Upper lobe of left lung (tissue), 6 donors: ENCODE measurements at regions not wholly inside any gene's neighbourhood (a gene's known extent, or its start where the extent isn't known, plus 50 kb on each side); places are given as distances from the start of the nearest gene placed in this dataset.
"Not testable (repeated sequence)": the region's sequence is repeated elsewhere in the genome, so short reads cannot be mapped to it uniquely, and the experiment has no call there.

Experiments
- ATAC-seq, 2 donors: fragments of 200-7000 bp; cut with Tn5 transposase; one replicate each; pipeline ENCODE4 v1.9.1; 2022; ENCODE audit warnings: mild to moderate bottlenecking in 2 of 2, moderate library complexity in 2 of 2; ENCODE audit not compliant: low FRiP score in 2 of 2
- DNase-seq, 2 donors: peaks; one replicate each; pipeline ENCODE4 v3.0.0-alpha.2; 2019 to 2020
- H3K27ac ChIP-seq, 4 donors: fragments of 200-600 bp; sonication (generic); one replicate each; pipeline ENCODE4 v1.5.1; 2016 to 2019
- H3K27me3 ChIP-seq, 4 donors: fragments of 200-600 bp; sonication (generic); one replicate each; pipeline ENCODE4 v1.5.1; 2017 to 2019
- H3K36me3 ChIP-seq, 4 donors: fragments of 200-600 bp; sonication (generic); one replicate each; pipeline ENCODE4 v1.5.1; 2016 to 2019
- H3K4me1 ChIP-seq, 4 donors: fragments of 200-600 bp; sonication (generic); one replicate each; pipeline ENCODE4 v1.5.1; 2018 to 2019
- H3K4me3 ChIP-seq, 4 donors: fragments of 200-600 bp; sonication (generic); one replicate each; pipeline ENCODE4 v1.5.1; 2017 to 2019; ENCODE audit warnings: mild to moderate bottlenecking in 2 of 4, moderate library complexity in 1 of 4
- H3K9me3 ChIP-seq, 4 donors: fragments of 200-600 bp; sonication (generic); one replicate each; pipeline ENCODE4 v1.5.1; 2018 to 2019
- CTCF ChIP-seq, 6 experiments: fragments of 450-650 bp in 4 of 6; fragments of 200-600 bp in 2 of 6; sonication (generic) in 2 of 6; IDR thresholded peaks; one replicate each; pipeline ENCODE4 v1.5.1; 2016 to 2019; ENCODE audit warnings: antibody characterized with exemption in 6 of 6
- EP300 ChIP-seq, 4 donors: sonication (generic); formaldehyde crosslinking; IDR thresholded peaks; one replicate each; pipeline ENCODE4 v1.5.1; 2017; ENCODE audit warnings: antibody characterized with exemption in 4 of 4, control low read depth in 2 of 4
- POLR2A ChIP-seq, 4 donors: fragments of 450-650 bp; IDR thresholded peaks; one replicate each; pipeline ENCODE4 v1.5.1; 2016 to 2017; ENCODE audit warnings: antibody characterized with exemption in 4 of 4, mild to moderate bottlenecking in 2 of 4
- POLR2AphosphoS5 ChIP-seq, 2 donors: sonication (generic); formaldehyde crosslinking; IDR thresholded peaks; one replicate each; pipeline ENCODE4 v1.5.1; 2017; ENCODE audit warnings: antibody characterized with exemption in 2 of 2
- WGBS, 2 donors: methylation state at CpG; one replicate each; pipeline ENCODE4 v1.1.5; 2017 to 2018; 5-methylcytosine and 5-hydroxymethylcytosine counted together
- donor health status: DM: no; HTN: no; CAD: no; lungs with moderate emphysema.
- donor health status: DM: no; HTN: yes; CAD: no; lungs with severe emphysema.

DNA sequence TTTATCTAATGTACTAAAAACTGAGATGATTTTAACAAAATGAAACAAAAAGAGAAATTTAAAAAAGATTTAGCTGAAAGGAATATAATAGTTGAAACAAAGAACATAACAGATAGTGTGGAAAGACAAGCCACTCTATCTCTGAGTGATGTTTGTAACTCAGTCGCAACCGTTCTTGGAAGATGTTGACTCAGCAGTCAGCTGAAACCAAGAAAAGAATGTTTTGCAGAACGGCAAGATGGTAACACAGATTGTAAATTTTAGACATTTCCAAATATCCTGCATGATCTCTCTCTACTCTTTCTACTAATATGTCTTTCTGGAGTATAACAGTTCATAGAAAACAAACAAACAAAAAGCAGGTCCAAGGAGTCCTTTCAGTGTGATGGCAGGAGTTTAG lies 746.1 kb upstream of the CDH6 start:
- ATAC-seq, result no peak

GRCh38 chr5:30446456-30446855 lies 747.0 kb upstream of the CDH6 start:
- 80 to 82% methylated on average over 1 of the region's 1 CpG for WGBS, 2 donors
- no peaks in the 10 kb centered on the region for H3K4me1 ChIP-seq
- no peaks in the 10 kb centered on the region for H3K9me3 ChIP-seq
- H3K27me3 ChIP-seq, result no peaks in the 10 kb centered on the region
- no peak for TF ChIP-seq EP300 (IDR thresholded peaks at IDR 0.05)
- no peak for TF ChIP-seq CTCF (IDR thresholded peaks at IDR 0.05)
- no peak for TF ChIP-seq POLR2A (IDR thresholded peaks at IDR 0.05)
- no peaks in the 10 kb centered on the region for H3K36me3 ChIP-seq
- DNase-seq (no peak), ATAC-seq (no peak)
- H3K4me3 ChIP-seq, result no peak overlapping the region
- no peak overlapping the region for H3K27ac ChIP-seq

More for the DNA sequence above, 746.1 kb upstream of the CDH6 start:
- Histone ChIP-seq H3K27ac (no peak overlapping the region), H3K9me3 (no peaks in the 10 kb centered on the region), H3K27me3 (no peaks in the 10 kb centered on the region), H3K4me1 (no peaks in the 10 kb centered on the region), H3K4me3 (no peak overlapping the region), H3K36me3 (no peaks in the 10 kb centered on the region)
- WGBS, 2 donors, result 66 to 78% methylated on average over 3 of the region's 3 CpGs
- TF ChIP-seq POLR2AphosphoS5 (IDR thresholded peaks at IDR 0.05) (no peak), EP300 (IDR thresholded peaks at IDR 0.05) (no peak), CTCF (IDR thresholded peaks at IDR 0.05) (no peak), POLR2A (IDR thresholded peaks at IDR 0.05) (no peak)
- DNase-seq, result no peak

DNA sequence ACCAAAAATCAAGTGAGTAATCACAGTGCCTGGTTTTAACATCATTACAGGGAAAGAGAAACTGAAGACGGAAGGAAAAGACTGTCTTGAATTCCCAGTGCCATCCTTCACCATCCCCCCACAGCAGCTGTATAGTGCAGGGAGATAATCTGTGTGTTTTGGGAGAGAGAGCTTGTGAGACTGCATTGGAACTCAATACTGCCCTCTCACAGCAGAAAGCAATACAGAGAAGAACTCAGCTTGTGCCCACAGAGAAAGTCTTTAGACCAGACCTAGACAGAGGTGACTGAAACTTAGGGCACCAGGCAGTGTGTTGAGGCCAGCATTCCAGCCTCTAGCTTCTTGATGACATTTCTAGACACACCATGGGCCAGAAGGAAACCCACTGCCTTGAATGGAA lies 754.7 kb upstream of the CDH6 start:
- no peak for DNase-seq
- TF ChIP-seq POLR2AphosphoS5 (IDR thresholded peaks at IDR 0.05), result no peak
- no peak for TF ChIP-seq EP300 (IDR thresholded peaks at IDR 0.05)
- TF ChIP-seq POLR2A (IDR thresholded peaks at IDR 0.05), result no peak
- no peak for TF ChIP-seq CTCF (IDR thresholded peaks at IDR 0.05)
- H3K4me3 ChIP-seq, result no peak overlapping the region
- H3K9me3 ChIP-seq, result peaks cover 0 to 9% (median 4%) of the 10 kb centered on the region in 4 donors
- no peaks in the 10 kb centered on the region for H3K36me3 ChIP-seq
- ATAC-seq, result no peak
- H3K27me3 ChIP-seq, result no peaks in the 10 kb centered on the region
- no peak overlapping the region for H3K27ac ChIP-seq
- H3K4me1 ChIP-seq, result no peaks in the 10 kb centered on the region
- 71 to 86% methylated on average over 1 of the region's 1 CpG for WGBS, 2 donors

DNA sequence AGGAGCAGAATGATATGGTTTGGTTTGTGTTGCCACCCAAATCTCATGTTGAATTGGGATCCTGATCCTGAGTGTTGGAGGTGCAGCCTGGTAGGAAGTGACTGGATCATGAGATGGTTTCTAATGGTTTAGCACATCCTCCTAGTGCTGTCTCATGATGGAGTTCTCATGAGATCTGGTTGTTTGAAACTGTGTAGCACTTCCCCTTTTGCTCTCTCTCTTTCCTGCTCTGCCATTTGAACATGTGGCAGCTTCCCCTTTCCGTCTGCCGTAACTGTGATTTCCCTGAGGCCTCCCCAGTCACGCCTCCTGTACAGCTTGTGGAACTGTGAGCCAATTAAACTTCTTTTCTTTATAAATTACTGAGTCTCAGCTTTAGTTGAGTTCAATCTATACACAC lies 756.8 kb upstream of the CDH6 start:
- ATAC-seq (peak in 1 of 2 donors; percentile 52), DNase-seq (no peak)
- H3K27ac ChIP-seq, result no peak overlapping the region
- no peak overlapping the region for H3K4me3 ChIP-seq
- H3K27me3 ChIP-seq, result no peaks in the 10 kb centered on the region
- TF ChIP-seq EP300 (IDR thresholded peaks at IDR 0.05) (no peak), POLR2AphosphoS5 (IDR thresholded peaks at IDR 0.05) (no peak), POLR2A (IDR thresholded peaks at IDR 0.05) (no peak), CTCF (IDR thresholded peaks at IDR 0.05) (no peak)
- no peaks in the 10 kb centered on the region for H3K36me3 ChIP-seq
- no peaks in the 10 kb centered on the region for H3K4me1 ChIP-seq
- 35 to 55% methylated on average over 3 of the region's 3 CpGs for WGBS, 2 donors
- H3K9me3 ChIP-seq, result peaks cover 0 to 9% (median 4%) of the 10 kb centered on the region in 4 donors

- H3K4me3 ChIP-seq, ATAC-seq, H3K27ac ChIP-seq, H3K36me3 ChIP-seq, H3K27me3 ChIP-seq, H3K4me1 ChIP-seq, H3K9me3 ChIP-seq: not testable (repeated sequence)
- peak in 1 of 2 donors; percentile 33 for DNase-seq
- WGBS, 2 donors, result 87 to 88% methylated on average over 18 to 19 of the region's 20 CpGs
These were observed 764.5 kb upstream of the CDH6 start for GRCh38 chr5:30428866-30429407.
